H1 (cell line): ENCODE measurements at regions not wholly inside any gene's neighbourhood (a gene's known extent, or its start where the extent isn't known, plus 50 kb on each side); places are given as distances from the start of the nearest gene placed in this dataset.

Experiments used
- CTCF ChIP-seq, 3 experiments: IDR thresholded peaks; 1 replicate in 2 of 3; 2 replicates in 1 of 3; pipeline versions ENCODE4 v1.5.1 to v1.6.1; 2011; ENCODE audit warnings: low read length in 3 of 3, mild to moderate bottlenecking in 3 of 3, inconsistent platforms in 2 of 3, low read depth in 1 of 3, moderate library complexity in 1 of 3; ENCODE audit not compliant: insufficient read depth in 1 of 3; ENCODE audit errors: control extremely low read depth in 1 of 3
- HDAC2 ChIP-seq, 2 experiments: fragments of 300-600 bp in 1 of 2; sonication (generic) in 1 of 2; IDR thresholded peaks; 2 replicates each; pipeline ENCODE4 v1.6.1; 2011 to 2012; ENCODE audit warnings: low read depth in 2 of 2, low read length in 2 of 2, mild to moderate bottlenecking in 2 of 2, moderate library complexity in 2 of 2, borderline replicate concordance in 1 of 2, inconsistent platforms in 1 of 2
- KDM1A ChIP-seq: fragments of 200-600, 300-600 bp; sonication (generic); IDR thresholded peaks from 2 replicates; pipeline ENCODE4 v1.7.1; 2016; ENCODE audit warnings: mild to moderate bottlenecking, low read length, borderline replicate concordance
- PHF8 ChIP-seq: fragments of 200-600 bp; sonication (generic); conservative IDR thresholded peaks from 2 replicates; pipeline ENCODE4 v1.7.1; 2012; ENCODE audit warnings: low read depth, mild to moderate bottlenecking, inconsistent platforms, low read length, moderate library complexity
- POLR2A ChIP-seq, 2 experiments: IDR thresholded peaks; 1 replicate in 1 of 2; 2 replicates in 1 of 2; pipeline ENCODE4 v1.6.1; 2011; ENCODE audit warnings: low read depth in 2 of 2, low read length in 2 of 2, mild to moderate bottlenecking in 2 of 2; ENCODE audit errors: control extremely low read depth in 1 of 2
- POLR2AphosphoS5 ChIP-seq: IDR thresholded peaks from 2 replicates; pipeline ENCODE4 v1.6.1; 2011; ENCODE audit warnings: low read depth, low read length
- RFX5 ChIP-seq: IDR thresholded peaks from 2 replicates; pipeline ENCODE4 v1.6.1; 2011; ENCODE audit warnings: low read depth, low read length, improper control_type of control experiment, borderline replicate concordance
- SIN3A ChIP-seq, 2 experiments: IDR thresholded peaks in 1 of 2; conservative IDR thresholded peaks in 1 of 2; 2 replicates each; pipeline ENCODE4 v1.6.1; 2011 to 2012; ENCODE audit warnings: low read length in 2 of 2, improper control_type of control experiment in 1 of 2, low read depth in 1 of 2, mild to moderate bottlenecking in 1 of 2
- USF2 ChIP-seq: IDR thresholded peaks from 2 replicates; pipeline ENCODE4 v1.6.1; 2011; ENCODE audit warnings: low read length, improper control_type of control experiment

- TF ChIP-seq CTCF (IDR thresholded peaks at IDR 0.05; ENCODE audit: control extremely low read depth in 1 of 3, insufficient read depth in 1 of 3, low read depth in 1 of 3, low read length in 3 of 3) (no peak), HDAC2 (IDR thresholded peaks at IDR 0.05; ENCODE audit: borderline replicate concordance in 1 of 2, low read depth in 2 of 2, low read length in 2 of 2) (no peak), PHF8 (no peak), POLR2A (IDR thresholded peaks at IDR 0.05; ENCODE audit: control extremely low read depth in 1 of 2, low read depth in 2 of 2, low read length in 2 of 2) (no peak), USF2 (no peak), RFX5 (no peak), SIN3A (conservative IDR thresholded peaks at IDR 0.05 in 1 of 2, IDR thresholded peaks at IDR 0.05 in 1 of 2; ENCODE audit: low read depth in 1 of 2, low read length in 2 of 2) (no peak), KDM1A (no peak), POLR2AphosphoS5 (no peak)
Observed at GRCh38 chr16:27641260-27641659, 91.3 kb downstream of the KATNIP start.
